ENCODE measurements at regions not wholly inside any gene's neighbourhood (a gene's known extent, or its start where the extent isn't known, plus 50 kb on each side); places are given as distances from the start of the nearest gene placed in this dataset.

- no peak for TF ChIP-seq CTCF (IDR thresholded peaks at IDR 0.05)
- TF ChIP-seq POLR2AphosphoS5 (IDR thresholded peaks at IDR 0.05), result no peak
- TF ChIP-seq POLR2A (IDR thresholded peaks at IDR 0.05), result no peak
Measured at GRCh38 chr2:61633250-61633649, 95.1 kb upstream of the XPO1 start.

All from breast epithelium (tissue), 3 donors.